ENCODE measurements at regions not wholly inside any gene's neighbourhood (a gene's known extent, or its start where the extent isn't known, plus 50 kb on each side); places are given as distances from the start of the nearest gene placed in this dataset.

DNA sequence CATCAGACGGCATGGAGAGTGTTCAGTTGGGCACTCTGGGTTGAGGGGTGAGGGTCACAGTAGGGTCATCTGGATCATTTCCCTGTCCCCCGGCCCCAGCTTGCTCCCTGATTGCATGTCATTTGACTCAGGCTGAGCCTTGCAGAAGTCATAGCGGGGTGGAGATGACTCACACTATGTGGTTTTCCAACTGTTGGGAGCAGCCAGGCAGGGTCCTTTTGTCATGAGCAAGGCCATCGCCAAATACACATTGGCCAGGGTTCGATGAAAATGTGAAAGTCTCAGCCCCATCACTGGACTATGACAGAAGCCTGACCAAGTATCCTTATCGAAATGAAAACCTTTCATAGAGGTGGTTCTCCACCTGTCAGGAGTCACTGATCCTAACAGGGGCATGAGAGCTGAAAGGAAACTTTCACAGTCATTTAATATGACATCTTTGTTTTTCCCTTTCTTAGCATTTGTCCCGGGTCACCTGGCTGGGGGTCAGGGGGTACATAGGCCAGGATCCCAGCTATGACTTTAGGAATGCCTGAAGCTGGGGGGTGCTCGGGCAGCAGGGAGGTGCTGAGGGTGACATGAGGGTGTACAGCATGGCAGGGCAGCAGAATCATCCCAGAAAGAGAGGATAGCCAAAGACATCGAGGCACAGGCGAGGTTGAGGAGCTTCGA lies 70.2 kb upstream of the CD93 start (continued):
- TF ChIP-seq, protein P1, sequence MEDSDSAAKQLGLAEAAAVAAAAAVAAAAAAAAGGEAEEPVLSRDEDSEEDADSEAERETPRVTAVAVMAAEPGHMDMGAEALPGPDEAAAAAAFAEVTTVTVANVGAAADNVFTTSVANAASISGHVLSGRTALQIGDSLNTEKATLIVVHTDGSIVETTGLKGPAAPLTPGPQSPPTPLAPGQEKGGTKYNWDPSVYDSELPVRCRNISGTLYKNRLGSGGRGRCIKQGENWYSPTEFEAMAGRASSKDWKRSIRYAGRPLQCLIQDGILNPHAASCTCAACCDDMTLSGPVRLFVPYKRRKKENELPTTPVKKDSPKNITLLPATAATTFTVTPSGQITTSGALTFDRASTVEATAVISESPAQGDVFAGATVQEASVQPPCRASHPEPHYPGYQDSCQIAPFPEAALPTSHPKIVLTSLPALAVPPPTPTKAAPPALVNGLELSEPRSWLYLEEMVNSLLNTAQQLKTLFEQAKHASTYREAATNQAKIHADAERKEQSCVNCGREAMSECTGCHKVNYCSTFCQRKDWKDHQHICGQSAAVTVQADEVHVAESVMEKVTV (CRISPR knock-in tag; IDR thresholded peaks at IDR 0.05), result no peak
- no peak for TF ChIP-seq NCOA6 (IDR thresholded peaks at IDR 0.05)
- TF ChIP-seq RHOXF2B (CRISPR knock-in tag; conservative IDR thresholded peaks at IDR 0.05), result no peak
- no peak for TF ChIP-seq TAF15 (IDR thresholded peaks at IDR 0.05; ENCODE audit: low read depth, low read length)
- TF ChIP-seq, protein P2, sequence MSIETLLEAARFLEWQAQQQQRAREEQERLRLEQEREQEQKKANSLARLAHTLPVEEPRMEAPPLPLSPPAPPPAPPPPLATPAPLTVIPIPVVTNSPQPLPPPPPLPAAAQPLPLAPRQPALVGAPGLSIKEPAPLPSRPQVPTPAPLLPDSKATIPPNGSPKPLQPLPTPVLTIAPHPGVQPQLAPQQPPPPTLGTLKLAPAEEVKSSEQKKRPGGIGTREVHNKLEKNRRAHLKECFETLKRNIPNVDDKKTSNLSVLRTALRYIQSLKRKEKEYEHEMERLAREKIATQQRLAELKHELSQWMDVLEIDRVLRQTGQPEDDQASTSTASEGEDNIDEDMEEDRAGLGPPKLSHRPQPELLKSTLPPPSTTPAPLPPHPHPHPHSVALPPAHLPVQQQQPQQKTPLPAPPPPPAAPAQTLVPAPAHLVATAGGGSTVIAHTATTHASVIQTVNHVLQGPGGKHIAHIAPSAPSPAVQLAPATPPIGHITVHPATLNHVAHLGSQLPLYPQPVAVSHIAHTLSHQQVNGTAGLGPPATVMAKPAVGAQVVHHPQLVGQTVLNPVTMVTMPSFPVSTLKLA (conservative IDR thresholded peaks at IDR 0.05), result no peak; a peak in 1 of 4 replicates
- no peak for TF ChIP-seq CBX1 (IDR thresholded peaks at IDR 0.05; ENCODE audit: low read depth)
- peak; percentile 48 for TF ChIP-seq CBFA2T3 (IDR thresholded peaks at IDR 0.05)
- TF ChIP-seq, protein P3, sequence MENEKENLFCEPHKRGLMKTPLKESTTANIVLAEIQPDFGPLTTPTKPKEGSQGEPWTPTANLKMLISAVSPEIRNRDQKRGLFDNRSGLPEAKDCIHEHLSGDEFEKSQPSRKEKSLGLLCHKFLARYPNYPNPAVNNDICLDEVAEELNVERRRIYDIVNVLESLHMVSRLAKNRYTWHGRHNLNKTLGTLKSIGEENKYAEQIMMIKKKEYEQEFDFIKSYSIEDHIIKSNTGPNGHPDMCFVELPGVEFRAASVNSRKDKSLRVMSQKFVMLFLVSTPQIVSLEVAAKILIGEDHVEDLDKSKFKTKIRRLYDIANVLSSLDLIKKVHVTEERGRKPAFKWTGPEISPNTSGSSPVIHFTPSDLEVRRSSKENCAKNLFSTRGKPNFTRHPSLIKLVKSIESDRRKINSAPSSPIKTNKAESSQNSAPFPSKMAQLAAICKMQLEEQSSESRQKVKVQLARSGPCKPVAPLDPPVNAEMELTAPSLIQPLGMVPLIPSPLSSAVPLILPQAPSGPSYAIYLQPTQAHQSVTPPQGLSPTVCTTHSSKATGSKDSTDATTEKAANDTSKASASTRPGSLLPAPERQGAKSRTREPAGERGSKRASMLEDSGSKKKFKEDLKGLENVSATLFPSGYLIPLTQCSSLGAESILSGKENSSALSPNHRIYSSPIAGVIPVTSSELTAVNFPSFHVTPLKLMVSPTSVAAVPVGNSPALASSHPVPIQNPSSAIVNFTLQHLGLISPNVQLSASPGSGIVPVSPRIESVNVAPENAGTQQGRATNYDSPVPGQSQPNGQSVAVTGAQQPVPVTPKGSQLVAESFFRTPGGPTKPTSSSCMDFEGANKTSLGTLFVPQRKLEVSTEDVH (IDR thresholded peaks at IDR 0.05; ENCODE audit: low read depth, partially characterized antibody), result no peak
- TF ChIP-seq POLR2G (IDR thresholded peaks at IDR 0.05; ENCODE audit: low read depth, low read length), result no peak
- TF ChIP-seq SNRNP70 (optimal IDR thresholded peaks at IDR 0.05; ENCODE audit: low read depth, low read length), result no peak
- no peak for TF ChIP-seq HDAC6 (IDR thresholded peaks at IDR 0.05; ENCODE audit: low read depth, low read length)
- peak; percentile 88 for TF ChIP-seq PTRF (tag; IDR thresholded peaks at IDR 0.05)
- no peak for TF ChIP-seq SIN3A (IDR thresholded peaks at IDR 0.05; ENCODE audit: borderline replicate concordance in 2 of 2, control insufficient read depth in 1 of 2, low read depth in 2 of 2, low read length in 2 of 2)
- TF ChIP-seq, protein P4, sequence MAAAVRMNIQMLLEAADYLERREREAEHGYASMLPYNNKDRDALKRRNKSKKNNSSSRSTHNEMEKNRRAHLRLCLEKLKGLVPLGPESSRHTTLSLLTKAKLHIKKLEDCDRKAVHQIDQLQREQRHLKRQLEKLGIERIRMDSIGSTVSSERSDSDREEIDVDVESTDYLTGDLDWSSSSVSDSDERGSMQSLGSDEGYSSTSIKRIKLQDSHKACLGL (CRISPR knock-in tag; IDR thresholded peaks at IDR 0.05; ENCODE audit: borderline replicate concordance, poor library complexity, severe bottlenecking), result no peak
- TF ChIP-seq ZNF165 (CRISPR knock-in tag; IDR thresholded peaks at IDR 0.05; ENCODE audit: borderline replicate concordance), result no peak
- TF ChIP-seq ZNF384 (IDR thresholded peaks at IDR 0.05; ENCODE audit: low read depth, low read length), result no peak
- TF ChIP-seq KDM4B (IDR thresholded peaks at IDR 0.05; ENCODE audit: borderline replicate concordance in 2 of 2, low read depth in 1 of 2), result no peak
- TF ChIP-seq KDM5B (IDR thresholded peaks at IDR 0.05; ENCODE audit: insufficient replicate concordance, low read depth, low read length), result no peak
- peak; percentile 23; the same call in 1 of the 2 replicates for TF ChIP-seq MTA2 (IDR thresholded peaks at IDR 0.05; ENCODE audit: low read depth)
- TF ChIP-seq RCOR1 (IDR thresholded peaks at IDR 0.05; ENCODE audit: borderline replicate concordance in 1 of 2, low read depth in 2 of 2, low read length in 2 of 2), result peak in 1 of 2 experiments; percentile 31; a peak in 2 of 4 replicates
- TF ChIP-seq TAL1 (IDR thresholded peaks at IDR 0.05), result no peak
